ENCODE measurements at regions not wholly inside any gene's neighbourhood (a gene's known extent, or its start where the extent isn't known, plus 50 kb on each side); places are given as distances from the start of the nearest gene placed in this dataset.

DNA sequence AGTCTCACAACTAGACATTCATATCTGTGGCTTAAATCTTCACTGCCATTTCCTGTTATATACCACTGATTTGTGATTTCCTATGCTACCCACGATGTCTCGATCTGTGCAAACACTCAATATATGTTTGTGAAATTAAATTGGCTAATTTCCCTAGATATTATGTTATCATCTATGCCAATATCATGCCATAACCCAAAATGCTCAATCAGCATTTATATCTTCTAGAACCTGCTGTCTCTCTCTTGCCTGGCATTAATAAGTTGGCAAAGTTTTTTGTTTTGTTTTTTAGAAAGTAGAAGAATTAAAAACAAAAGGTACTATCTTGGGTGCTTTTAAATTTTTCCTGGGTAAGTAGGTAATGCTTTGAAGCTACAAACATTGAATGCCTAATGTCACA lies 358.5 kb upstream of the DAB1 start:
- H3K4me1 ChIP-seq (ENCODE audit: insufficient read depth, low read length, poor library complexity, severe bottlenecking), result no peaks in the 10 kb centered on the region
- H3K27ac ChIP-seq (ENCODE audit: low read depth, low read length, poor library complexity, severe bottlenecking), result no peak overlapping the region
- no TSS peak for BruUV-seq (replicated peaks)
- no peaks in the 10 kb centered on the region for H3K27me3 ChIP-seq (replicated peaks; ENCODE audit: insufficient read depth, low read depth, low read length, poor library complexity)
- POLR2A ChIA-PET (ENCODE audit: low non-redundant PET), result no interaction called here
- DNase-seq (ENCODE audit: low spot score), result no peak
- TF ChIP-seq EZH2 (IDR thresholded peaks at IDR 0.05; ENCODE audit: borderline replicate concordance, low read depth, low read length, poor library complexity, severe bottlenecking), result no peak
- TF ChIP-seq, protein P1, sequence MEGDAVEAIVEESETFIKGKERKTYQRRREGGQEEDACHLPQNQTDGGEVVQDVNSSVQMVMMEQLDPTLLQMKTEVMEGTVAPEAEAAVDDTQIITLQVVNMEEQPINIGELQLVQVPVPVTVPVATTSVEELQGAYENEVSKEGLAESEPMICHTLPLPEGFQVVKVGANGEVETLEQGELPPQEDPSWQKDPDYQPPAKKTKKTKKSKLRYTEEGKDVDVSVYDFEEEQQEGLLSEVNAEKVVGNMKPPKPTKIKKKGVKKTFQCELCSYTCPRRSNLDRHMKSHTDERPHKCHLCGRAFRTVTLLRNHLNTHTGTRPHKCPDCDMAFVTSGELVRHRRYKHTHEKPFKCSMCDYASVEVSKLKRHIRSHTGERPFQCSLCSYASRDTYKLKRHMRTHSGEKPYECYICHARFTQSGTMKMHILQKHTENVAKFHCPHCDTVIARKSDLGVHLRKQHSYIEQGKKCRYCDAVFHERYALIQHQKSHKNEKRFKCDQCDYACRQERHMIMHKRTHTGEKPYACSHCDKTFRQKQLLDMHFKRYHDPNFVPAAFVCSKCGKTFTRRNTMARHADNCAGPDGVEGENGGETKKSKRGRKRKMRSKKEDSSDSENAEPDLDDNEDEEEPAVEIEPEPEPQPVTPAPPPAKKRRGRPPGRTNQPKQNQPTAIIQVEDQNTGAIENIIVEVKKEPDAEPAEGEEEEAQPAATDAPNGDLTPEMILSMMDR (conservative IDR thresholded peaks at IDR 0.05; ENCODE audit: low read depth, low read length), result no peak
- no peak overlapping the region for H3K4me3 ChIP-seq (ENCODE audit: low read depth, low read length, poor library complexity, severe bottlenecking)
- no peaks in the 10 kb centered on the region for H3K36me3 ChIP-seq (ENCODE audit: insufficient read depth, low read length, poor library complexity, severe bottlenecking)
- CTCF ChIA-PET, result no interaction called here
- intact Hi-C loops (cut with micrococcal nuclease; ENCODE audit: unreplicated experiment), result no loop called here
- no peaks in the 10 kb centered on the region for H3K9me3 ChIP-seq (ENCODE audit: low read depth, low read length, poor library complexity, severe bottlenecking)

DNA sequence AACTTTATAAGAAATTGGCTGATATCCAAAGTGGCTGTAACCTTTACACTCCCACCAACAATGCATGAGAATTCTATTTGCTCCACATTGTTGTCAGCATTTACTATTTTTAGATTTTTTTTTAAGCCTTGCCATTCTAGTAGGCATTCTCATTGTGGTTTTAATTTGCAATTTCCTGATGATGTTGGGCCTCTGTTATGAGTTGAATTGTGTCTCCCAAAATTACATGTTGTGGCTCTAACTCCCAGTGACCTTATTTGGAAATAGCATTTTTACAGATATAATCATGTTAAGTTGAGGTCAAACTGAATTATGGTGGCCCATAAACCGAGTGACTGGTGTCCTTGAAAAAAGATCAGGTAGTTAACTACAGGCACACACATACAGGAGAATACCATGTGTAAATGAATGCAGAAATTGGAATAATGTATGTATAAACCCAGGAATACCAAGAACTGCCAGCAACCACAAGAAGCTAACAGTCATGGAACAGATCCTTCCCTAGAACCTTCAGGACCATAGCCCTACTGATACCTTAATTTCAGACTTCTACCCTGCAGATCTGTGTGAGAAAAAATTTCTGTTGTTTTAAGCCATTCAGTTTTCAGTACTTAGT lies 348.8 kb upstream of the DAB1 start:
- CTCF ChIA-PET, result no interaction called here
- no peak for DNase-seq (ENCODE audit: low spot score)
- TF ChIP-seq, protein P1 (conservative IDR thresholded peaks at IDR 0.05; ENCODE audit: low read depth, low read length), result no peak
- no peak for TF ChIP-seq EZH2 (IDR thresholded peaks at IDR 0.05; ENCODE audit: borderline replicate concordance, low read depth, low read length, poor library complexity, severe bottlenecking)
- intact Hi-C loops (cut with micrococcal nuclease; ENCODE audit: unreplicated experiment), result no loop called here
- no peaks in the 10 kb centered on the region for H3K27me3 ChIP-seq (replicated peaks; ENCODE audit: insufficient read depth, low read depth, low read length, poor library complexity)
- POLR2A ChIA-PET (ENCODE audit: low non-redundant PET), result interaction anchor here (0.6 kb wide), 1 partner anchor 117 kb away, joined by 4 read pairs; no protein-coding TSS in a partner anchor
- H3K9me3 ChIP-seq (ENCODE audit: low read depth, low read length, poor library complexity, severe bottlenecking), result no peaks in the 10 kb centered on the region
- no peaks in the 10 kb centered on the region for H3K4me1 ChIP-seq (ENCODE audit: insufficient read depth, low read length, poor library complexity, severe bottlenecking)
- H3K36me3 ChIP-seq (ENCODE audit: insufficient read depth, low read length, poor library complexity, severe bottlenecking), result no peaks in the 10 kb centered on the region
- H3K27ac ChIP-seq (ENCODE audit: low read depth, low read length, poor library complexity, severe bottlenecking), result no peak overlapping the region
- H3K4me3 ChIP-seq (ENCODE audit: low read depth, low read length, poor library complexity, severe bottlenecking), result no peak overlapping the region
- BruUV-seq (replicated peaks), result no TSS peak

DNA sequence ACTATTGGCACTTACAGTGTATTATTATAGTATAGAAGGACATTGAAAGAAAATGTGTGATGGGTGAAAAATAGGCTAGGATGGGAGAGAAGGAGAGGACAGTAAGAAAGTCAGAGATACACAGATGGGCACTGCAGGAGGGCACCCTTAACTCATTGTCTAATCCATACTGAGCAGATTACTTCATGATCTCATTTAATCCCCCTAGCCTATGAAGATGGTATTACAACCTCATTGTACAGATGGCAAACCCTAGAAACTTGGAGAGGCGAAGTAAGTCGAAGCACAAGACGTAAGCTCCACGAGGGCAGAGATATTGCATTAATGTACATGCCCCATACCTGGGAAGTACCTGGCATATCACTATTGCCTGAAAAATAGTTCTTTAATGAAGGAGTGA lies 346.9 kb upstream of the DAB1 start:
- no peak overlapping the region for H3K27ac ChIP-seq (ENCODE audit: low read depth, low read length, poor library complexity, severe bottlenecking)
- peak; percentile 67 for DNase-seq (ENCODE audit: low spot score)
- intact Hi-C loops (cut with micrococcal nuclease; ENCODE audit: unreplicated experiment), result no loop called here
- ChIA-PET CTCF (interaction anchor here (0.6 kb wide), 1 partner anchor 65 kb away, joined by 3 read pairs; no protein-coding TSS in a partner anchor), POLR2A (ENCODE audit: low non-redundant PET) (no interaction called here)
- no peak for TF ChIP-seq EZH2 (IDR thresholded peaks at IDR 0.05; ENCODE audit: borderline replicate concordance, low read depth, low read length, poor library complexity, severe bottlenecking)
- TF ChIP-seq, protein P1 (conservative IDR thresholded peaks at IDR 0.05; ENCODE audit: low read depth, low read length), result peak; percentile 50
- no peaks in the 10 kb centered on the region for H3K36me3 ChIP-seq (ENCODE audit: insufficient read depth, low read length, poor library complexity, severe bottlenecking)
- no peaks in the 10 kb centered on the region for H3K9me3 ChIP-seq (ENCODE audit: low read depth, low read length, poor library complexity, severe bottlenecking)
- BruUV-seq (replicated peaks), result no TSS peak
- H3K27me3 ChIP-seq (replicated peaks; ENCODE audit: insufficient read depth, low read depth, low read length, poor library complexity), result no peaks in the 10 kb centered on the region
- H3K4me1 ChIP-seq (ENCODE audit: insufficient read depth, low read length, poor library complexity, severe bottlenecking), result no peaks in the 10 kb centered on the region
- no peak overlapping the region for H3K4me3 ChIP-seq (ENCODE audit: low read depth, low read length, poor library complexity, severe bottlenecking)
